GM21737 (cell line): ENCODE measurements at regions not wholly inside any gene's neighbourhood (a gene's known extent, or its start where the extent isn't known, plus 50 kb on each side); places are given as distances from the start of the nearest gene placed in this dataset.

Experiments
- ATAC-seq: cut with Tn5 transposase; IDR thresholded peaks from one replicate; pipeline ENCODE4 v1.9.1; 2021; ENCODE audit warnings: mild to moderate bottlenecking, moderate library complexity; ENCODE audit not compliant: unreplicated experiment

DNA sequence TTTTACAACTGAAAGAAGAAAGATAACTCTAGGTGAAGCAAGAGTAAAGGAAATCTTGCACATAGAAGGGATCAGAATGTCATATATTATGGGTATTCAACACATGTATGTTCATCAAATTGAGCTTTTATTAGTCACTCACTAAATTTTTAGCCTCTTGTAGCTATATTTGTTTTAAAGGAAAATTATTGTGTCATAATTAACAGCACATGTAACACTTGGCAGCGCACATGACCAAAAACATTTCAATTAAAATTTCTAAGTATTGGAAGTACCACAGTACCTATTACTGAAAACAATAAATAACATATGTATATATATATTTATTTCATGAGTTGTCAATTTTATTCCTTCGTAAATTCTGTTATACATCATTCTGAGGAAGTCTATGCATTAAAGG is 2800.4 kb downstream of the PCDH9 start:
- no peak for ATAC-seq

DNA sequence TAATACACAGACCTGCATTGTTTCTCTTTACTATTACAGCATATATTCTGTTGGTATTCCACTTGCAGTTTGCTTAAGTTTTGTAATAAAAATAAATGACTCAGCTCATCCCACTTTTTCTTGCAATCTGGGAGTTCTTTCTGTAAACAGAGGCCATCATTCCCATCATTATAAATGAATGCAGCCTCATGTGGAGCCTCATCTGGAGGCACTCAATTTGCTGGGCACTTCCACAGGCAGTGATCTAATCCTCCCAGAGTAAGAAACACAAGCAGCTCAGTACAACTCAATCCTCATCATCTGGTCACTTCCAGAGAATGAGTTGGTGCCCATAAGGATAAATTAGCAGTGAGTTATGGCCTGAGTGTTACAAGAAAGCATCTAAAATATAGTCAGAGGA is 2801.9 kb downstream of the PCDH9 start:
- no peak for ATAC-seq

DNA sequence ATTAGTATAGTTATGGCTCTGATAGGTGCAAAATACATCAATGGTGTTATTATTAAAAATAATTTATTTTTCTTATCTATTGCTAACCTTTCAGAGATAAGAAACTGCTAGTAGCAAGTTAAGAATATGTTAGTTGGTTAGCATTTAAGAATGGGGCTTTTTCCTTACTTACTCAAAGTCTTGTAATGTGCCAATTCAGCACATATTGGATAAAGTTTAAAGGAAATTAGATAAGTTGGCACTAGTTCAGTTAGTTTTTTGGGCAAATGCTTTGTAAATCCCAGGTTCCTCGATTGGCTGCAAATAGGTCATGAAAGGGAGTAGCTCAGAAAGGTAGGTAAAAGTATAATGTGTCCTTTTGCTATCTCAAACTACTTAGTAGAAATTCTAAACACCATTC is 2806.7 kb downstream of the PCDH9 start:
- ATAC-seq: no peak

DNA sequence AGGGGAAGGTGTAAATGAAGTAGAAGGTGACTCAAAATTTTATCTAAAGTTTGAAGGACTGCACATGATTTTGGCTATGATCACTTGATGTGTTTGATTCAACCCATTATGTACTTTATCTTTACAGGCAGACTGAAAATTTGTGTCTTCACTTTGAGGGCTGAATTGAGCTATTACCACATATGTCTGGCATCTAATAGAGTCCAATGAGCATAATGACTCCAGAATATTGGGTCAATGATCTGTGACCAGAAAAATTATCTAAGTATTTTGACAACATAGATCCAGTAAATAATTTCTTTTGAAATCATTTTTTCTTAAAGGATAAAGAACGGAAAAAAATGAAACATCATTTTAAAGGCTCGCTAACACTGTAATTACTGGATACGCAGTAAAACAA is 2810.0 kb downstream of the PCDH9 start:
- ATAC-seq: no peak

DNA sequence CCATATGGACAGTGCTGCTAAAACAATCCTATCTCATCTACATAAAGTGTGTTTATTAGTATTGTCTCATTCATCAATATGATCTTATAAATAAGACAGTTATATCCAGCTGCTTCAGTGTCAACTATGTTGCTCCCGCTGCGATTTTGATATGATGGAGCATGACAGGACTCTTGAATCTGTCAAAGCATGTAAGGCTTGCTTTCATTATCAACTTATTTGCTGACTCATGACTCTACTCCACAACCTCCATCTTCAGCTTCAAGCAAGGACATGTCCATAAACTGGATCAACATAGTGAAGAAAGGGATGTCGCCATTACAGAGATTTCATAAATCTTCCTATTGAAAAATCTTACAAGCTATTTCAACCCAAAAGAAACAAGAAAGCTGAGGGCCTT is 2812.6 kb downstream of the PCDH9 start:
- ATAC-seq: no peak

DNA sequence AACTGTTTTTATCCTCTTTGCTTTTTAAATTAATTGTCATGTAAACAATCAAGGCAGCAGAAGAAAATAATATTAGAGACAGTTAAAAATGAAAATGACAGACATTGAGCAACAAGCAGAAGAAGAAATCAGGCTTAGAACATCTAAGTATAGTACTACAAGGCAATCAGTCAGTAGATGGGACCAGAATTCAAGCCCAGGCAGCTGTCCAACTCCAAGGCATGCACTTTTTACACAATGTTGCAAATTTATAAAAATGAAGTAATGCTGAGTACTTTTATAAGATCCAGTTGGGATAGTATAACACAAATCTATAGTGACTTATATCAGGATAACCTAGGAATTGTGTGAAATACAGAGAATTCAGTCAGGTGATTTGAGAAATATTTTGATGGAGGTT is 2815.8 kb downstream of the PCDH9 start:
- no peak for ATAC-seq

DNA sequence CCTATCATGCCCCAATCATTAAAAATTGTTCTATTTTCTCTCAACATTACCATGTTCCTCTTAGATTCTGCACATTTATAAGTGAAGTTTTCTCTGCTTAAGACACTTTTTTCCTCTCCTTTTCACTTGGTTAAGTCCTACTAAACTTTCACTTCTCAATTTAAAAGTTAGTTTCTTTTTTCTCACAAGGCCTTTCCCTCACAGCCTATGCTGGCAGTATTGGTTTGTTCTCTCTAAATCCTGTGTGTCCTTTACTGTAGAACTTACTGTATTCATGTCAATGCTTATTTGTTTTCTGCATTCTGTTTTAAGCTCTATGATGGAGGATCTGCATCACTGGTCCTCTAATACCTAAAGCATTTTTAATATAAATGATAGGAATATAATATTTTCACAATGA is 2816.6 kb downstream of the PCDH9 start:
- ATAC-seq: no peak

DNA sequence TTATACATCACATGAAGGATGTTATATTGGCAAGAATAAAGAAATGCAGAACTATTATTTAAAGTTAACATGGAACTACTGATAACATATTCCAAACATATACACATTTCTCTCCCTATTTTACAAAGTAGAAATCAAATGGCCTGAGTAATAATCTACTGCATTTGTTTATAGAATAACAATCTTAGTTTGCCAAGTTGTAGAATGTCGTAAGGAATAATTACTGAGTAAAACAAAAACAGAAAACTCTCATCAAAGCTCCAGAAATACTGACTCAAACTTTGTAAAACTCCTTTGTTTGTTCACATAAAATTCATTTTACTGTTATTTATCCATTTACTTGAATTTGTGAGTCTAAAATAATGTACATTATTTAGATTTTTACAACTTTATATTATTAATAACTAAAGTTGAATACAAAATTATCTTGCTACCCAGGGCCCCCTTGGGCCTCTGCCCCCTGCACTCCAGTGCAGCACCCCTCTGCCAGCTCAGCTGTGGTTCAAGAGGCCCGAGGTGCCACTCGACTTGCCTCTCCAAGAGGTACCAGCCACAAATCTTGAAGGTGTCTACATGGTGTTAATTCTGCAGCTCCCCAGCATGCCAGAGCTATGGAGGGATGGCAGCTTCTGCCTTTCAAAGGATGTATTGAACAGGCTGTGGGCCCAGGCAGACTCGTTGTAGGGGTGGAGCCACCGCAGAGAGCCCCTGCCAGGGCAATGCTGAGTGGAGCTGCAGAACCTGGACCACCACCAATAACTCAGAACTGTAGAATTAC is 2819.7 kb downstream of the PCDH9 start:
- no peak for ATAC-seq

DNA sequence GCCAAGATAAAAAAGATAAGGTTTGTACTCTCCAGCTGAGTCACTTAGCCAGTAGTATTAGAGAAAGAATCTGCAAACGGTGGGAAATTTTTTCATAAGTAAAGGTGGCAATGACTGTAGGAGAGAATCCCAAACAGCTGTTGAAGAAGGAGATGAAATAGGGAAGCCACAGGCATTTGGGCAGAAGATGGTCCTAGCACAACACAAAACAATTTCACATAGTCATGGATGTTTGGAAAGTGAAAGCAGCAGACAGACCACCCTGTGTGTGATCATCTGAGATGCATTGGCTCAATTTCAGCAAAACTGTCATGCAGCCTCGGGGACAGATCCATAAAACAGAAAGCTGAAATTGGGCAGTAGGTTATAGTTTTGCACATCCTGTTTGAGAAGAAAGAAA is 2832.4 kb downstream of the PCDH9 start:
- no peak for ATAC-seq

DNA sequence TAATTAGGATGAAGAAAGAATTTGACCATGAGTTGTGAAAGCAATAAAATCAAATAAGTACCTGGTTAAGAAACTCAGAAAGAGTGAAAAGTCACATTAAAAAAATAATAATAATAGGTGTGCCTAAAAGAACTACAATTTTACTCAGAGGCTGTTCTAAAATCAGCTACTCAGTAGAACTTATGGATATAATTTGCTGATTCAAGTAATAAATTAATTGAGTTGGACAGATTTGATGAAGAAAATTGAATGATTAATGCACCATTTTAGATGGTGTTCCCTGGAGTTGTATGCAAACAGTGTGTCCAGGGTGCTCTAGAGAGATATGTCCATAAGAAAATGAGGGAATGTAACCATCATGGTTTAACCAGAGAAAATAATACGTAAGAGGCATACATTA is 2852.5 kb downstream of the PCDH9 start:
- ATAC-seq: no peak

DNA sequence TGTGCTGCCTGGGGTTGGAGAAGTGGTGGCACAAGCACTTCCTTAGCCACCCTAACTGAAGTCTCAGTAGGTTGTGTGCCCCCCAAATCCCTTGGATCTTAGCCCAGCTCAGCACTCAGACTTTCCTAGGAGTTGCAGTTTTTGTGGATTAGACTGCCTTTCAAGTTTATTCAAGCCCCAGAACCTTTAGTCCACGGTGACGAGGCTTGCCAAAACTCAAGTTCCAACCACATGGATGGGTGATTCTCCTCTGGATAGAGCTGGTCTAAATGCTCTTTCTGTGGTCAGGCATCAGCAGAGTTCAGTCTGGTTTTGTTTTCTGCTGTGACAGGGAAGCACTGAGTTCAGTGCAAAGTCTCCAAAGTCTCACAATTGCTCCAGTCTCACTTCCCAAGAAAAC is 2858.7 kb downstream of the PCDH9 start:
- ATAC-seq: no peak

DNA sequence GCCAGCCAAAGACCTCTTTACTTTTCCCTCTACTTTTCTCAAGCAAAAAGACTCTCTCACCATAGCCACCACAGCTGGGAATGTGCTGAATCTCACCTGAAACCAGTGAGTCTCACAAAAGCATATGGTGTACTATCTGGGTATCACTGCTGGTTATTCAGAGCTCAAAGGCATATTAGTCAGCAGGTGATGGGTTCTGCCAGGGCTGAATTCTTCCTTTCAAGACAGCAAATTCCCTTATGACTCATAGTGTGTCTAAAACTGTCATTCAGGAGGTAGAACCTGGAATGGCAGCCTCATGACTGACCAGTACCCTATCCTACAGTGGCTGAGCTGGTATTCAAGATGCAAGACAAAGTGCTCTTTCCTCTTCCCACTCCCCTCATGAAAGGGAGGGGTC is 2859.1 kb downstream of the PCDH9 start:
- ATAC-seq: no peak

DNA sequence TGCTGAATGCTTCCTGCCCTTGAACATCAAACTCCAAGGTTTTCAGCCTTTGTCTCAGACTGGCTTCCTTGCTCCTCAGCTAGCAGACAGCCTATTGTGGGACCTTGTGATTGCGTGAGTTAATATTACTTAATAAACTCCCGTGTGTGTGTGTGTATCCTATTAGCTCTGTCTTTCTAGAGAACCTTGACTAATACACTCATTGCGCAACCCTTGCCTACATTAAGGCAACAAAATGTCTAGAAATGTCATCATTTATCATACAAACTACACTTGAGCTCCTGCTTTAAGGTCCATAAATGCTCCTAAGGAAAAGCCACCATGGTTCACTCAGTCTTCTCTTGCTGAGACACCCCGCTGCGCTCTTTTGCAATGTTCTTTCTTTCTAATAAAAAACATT is 2861.0 kb downstream of the PCDH9 start:
- no peak for ATAC-seq

DNA sequence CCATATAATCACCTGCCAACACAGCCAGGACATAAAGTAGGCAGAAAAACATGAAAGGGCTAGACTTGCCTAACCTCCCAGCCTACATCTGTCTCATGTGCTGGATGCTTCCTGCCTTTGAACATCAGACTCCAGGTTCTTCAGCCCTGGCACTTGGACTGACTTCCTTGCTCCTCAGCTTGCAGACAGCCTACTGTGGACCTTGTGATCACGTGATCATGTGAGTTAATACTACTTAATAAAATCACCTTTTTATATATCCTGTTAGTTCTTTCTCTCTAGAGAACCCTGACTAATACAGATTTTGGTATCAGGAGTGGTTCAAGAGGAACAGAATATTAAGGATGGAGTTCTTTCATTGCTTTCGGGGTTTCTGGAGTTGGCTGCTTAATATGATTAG is 2867.6 kb downstream of the PCDH9 start:
- ATAC-seq: no peak

DNA sequence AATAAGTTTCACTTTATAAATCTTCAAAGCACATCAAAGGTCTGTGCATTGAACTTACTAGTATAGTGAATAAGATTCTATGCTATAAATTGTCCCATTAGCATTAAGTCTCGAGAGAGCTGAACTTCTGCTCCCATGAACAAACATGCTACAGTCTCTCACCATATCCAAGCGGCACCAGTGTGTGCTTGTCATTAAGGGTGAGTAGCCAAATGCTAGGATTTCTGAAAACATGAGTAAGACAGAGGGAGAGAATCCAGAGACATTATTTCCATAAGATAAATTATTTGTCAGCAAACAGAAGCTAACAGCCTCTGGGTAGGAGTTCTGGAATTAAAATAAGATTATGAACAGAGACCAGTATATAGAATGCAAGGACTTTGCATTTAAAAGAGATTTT is 2882.5 kb downstream of the PCDH9 start:
- no peak for ATAC-seq

DNA sequence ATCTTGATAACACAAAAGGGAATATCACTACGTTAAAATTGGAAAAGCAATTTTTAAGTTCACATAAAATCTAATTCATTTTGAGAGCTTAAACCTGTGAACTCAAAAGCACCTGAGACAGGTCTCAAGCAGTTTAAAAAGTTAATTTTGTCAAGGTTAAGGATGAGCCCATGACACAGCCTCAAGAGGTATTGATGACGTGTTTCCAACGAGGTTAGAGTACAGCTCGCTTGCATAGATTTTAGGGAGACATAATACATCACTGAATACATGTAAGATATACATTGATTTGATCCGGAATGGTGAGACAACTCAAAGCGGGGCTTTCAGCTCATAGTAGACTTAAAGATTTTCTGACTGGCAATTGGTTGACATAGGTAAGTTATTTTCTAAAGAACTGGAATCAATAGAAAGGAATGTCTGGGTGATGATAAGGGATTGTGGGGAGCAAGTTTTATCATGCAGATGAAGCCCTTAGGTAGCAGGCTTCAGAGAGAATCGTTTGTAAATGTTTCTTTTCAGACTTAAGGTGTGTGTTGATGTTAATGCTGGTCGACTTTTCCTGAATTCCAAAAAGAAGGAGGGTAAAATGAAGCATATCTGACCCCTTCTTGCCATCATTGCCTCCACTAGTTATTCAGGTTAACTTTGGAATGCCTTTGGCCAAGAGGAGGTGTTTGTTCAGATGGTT is 2890.6 kb downstream of the PCDH9 start:
- ATAC-seq: no peak

DNA sequence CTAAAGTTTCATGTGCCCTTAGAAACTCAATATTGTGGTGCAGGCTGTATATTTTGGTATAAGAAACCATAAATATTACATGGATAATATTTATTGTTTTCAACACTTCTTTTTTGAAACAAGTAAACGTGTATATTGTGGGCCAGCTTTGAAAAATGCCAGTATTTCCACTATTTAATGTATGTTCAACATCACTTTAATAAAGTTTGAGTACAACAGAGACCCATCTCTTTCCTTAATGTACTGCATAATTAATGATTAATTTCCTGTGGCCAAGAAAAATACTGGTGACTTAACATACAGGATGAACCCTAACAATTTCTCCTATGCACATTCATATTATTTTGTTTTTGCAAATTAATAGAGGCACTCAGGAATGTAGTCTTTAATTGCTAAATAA is 2891.5 kb downstream of the PCDH9 start:
- ATAC-seq: no peak

DNA sequence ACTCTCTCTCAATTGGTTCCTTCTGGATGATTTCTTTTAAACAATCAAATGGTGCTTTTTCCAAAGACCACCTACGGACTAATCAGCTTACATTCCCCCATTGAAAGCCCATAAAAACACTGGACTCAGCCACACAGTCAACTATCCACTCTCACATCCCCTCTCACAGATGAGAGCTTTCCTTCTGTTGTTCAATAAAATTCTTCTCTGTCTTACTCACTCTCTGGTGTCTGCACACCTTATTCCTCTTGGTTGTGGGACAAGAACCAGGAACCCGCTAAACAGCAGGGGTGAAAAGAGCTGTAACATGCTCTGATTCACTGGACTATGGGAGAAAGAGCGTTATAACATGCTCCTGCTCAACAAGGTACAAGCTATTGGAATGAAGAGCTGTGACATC is 2896.2 kb downstream of the PCDH9 start:
- ATAC-seq: no peak

DNA sequence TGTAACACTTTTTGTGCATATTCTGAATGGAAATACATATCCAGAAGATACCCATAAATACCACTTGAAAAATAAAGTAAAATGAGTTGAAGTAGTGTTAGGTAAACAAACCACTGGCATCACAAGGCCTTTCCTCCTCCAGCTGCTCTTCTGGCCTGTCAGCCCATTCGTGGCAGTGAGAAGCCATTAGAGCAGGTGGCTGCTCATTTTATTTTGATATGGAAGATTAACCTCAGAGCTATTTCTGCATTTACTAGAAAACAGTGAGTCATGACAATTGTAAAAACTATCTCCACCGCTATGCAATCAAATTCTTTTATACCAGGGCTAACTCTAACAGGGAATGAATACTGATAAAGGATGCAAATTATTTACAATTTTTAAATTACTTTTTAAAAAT is 2898.1 kb downstream of the PCDH9 start:
- ATAC-seq: no peak

DNA sequence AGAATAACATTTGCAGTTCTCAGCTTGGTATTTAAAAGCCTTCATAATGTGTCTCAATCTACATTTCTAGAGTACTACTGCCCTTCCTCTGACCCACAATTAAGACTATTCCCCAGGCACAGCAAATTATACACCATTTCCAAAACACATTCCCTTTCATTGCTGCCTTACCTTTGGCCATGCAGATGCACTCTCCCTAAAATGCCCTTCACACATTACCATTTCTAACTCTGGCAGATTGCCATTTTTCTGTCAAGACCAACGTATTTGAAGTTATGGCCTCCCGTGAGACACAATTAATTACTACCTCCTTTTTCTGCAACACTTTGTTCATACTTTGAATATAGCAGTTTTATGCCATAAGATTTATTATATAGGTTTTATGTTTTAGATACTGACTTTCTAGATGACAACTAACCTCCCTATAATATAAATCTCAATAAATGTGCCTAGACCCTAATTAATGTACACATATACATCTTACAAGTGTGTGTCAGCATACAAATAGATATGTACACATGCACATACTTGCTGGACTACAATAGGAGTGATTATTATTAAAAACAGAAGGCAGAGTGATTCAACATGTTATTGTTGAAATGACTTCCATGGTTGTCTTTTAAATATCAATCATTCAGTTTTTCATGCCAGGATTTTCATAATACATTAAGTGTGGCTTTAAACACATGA is 2902.5 kb downstream of the PCDH9 start:
- ATAC-seq: no peak

DNA sequence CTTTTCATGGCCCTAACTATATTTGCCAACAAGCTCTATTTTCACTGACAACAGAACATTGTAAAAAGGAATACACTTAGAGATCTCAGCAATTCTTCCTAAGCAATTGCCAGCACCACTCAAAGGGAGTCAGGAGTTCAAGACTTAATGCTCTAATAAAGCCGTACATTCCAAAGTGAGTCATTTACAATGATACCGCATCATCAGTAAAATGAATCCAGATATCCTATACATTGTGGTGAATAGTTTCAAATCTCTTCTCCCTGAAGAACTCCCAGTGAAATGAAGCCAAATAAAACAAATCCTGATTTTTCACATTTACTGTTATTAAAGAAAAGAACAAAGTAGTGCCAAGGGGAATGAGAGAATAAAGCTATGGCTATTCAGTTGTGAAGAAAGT is 2898.7 kb upstream of the PCDH20 start:
- ATAC-seq: no peak

DNA sequence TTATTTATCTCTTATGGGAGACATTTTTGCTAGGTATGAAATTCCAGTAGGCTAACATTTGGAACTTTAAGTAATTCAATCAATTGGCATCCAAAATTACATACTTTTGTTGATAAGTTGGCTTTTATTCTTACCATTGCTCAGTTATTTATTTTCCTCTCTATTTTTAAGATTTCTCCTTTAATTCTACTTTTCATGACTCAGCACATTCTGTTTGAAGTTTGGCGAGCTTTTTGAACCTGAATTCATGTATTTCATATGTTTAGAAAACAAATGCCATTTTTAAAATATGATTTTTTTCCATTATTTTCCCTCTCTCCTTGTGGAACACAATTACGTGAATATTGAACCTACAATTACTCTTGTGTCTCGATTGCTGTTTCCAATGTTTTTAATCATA is 2896.3 kb upstream of the PCDH20 start:
- no peak for ATAC-seq
